ENCODE measurements at regions not wholly inside any gene's neighbourhood (a gene's known extent, or its start where the extent isn't known, plus 50 kb on each side); places are given as distances from the start of the nearest gene placed in this dataset.

DNA sequence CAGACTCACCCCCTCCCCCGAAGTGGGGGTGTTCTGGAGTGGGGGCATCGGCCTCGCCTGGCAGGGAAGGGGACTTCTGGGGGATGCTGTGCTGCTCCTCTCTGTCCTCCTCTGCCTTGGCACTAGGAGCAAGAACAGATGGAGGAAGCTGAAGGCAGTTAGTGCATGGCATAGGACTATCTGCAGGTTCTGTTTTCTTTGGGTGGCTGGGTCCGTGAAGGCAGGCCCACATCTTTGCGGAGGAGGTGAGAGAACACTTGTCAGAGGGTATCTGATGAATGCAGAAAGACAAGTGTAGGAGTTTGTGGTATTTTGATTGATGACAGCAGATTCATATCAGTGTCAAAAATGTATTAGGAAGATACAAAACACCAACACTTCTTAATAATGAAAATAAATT is 411.4 kb downstream of the TSN start:
- Mint-ChIP-seq H3K27me3 (no peaks in the 10 kb centered on the region), H3K36me3 (no peaks in the 10 kb centered on the region), H3K27ac (no peak overlapping the region), H3K9me3 (ENCODE audit: low read depth) (no peaks in the 10 kb centered on the region), H3K4me3 (no peak overlapping the region), H3K4me1 (ENCODE audit: low read depth) (no peaks in the 10 kb centered on the region)

DNA sequence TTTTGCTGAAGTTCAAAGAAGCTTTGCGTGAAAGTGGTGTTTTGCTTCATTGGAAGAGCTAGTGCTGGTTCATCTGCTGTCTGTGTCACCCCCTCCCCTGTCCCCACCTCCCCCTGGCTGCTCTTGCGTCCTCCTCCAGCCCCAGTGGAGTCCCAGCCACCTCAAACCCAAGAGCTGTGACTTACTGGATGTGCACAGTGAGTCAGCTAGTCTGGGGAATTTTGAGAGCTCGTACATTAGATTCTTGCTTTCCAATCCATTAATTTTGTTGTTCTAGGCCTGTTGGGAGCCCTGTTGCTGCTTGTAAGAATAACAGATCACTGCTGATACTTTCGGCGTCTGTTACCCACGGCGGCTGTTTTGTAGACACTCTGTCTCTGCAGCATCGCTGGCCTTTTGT is 412.1 kb downstream of the TSN start:
- no peaks in the 10 kb centered on the region for H3K36me3 Mint-ChIP-seq
- no peak overlapping the region for H3K27ac Mint-ChIP-seq
- no peaks in the 10 kb centered on the region for H3K4me1 Mint-ChIP-seq (ENCODE audit: low read depth)

DNA sequence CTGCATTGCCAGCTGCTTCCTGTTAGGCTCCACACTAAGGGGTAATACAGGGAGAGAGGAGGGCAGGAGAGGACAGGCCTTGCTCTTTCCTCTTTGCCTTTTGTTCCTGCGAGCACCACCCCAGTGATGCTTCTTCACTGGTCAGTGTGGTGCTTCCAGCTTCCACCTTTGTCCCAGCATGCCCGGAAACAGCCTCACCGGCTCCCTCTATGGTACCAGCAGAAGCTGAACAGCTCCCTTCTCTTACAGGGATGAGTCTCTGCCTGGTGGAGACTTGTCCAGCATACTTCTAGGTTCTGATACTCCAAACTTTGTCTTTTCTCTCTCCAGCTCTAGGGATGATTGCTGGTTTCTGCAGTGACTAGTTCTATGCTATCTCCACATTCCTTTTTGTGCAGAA is 413.3 kb downstream of the TSN start:
- Mint-ChIP-seq H3K4me3 (no peak overlapping the region), H3K27me3 (no peaks in the 10 kb centered on the region)

More for the DNA sequence above, 412.1 kb downstream of the TSN start:
- H3K4me3 Mint-ChIP-seq = no peak overlapping the region
- no peaks in the 10 kb centered on the region for H3K9me3 Mint-ChIP-seq (ENCODE audit: low read depth)
- H3K27me3 Mint-ChIP-seq = no peaks in the 10 kb centered on the region

DNA sequence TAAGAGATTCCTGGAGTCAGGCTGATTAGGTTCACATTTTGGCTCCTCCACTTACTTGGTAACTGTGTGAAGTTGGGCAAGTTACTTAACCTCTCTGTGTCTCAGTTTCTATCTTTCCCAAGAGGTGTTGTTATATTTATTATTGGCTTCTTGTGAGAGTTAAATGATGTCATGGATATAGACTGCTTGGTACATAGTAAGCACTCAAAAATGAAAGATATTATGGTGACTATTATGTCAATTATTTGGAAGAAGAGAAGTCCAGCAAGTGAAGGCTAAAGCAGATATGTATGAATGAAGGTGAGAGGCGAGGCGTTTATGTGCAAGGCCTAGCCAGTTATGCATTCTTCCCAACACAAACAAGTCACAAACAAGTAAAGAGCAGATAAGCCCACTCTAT is 417.4 kb downstream of the TSN start:
- no peaks in the 10 kb centered on the region for H3K9me3 Mint-ChIP-seq (ENCODE audit: low read depth)
- no peak overlapping the region for H3K4me3 Mint-ChIP-seq
- no peaks in the 10 kb centered on the region for H3K36me3 Mint-ChIP-seq
- no peak overlapping the region for H3K27ac Mint-ChIP-seq
- H3K27me3 Mint-ChIP-seq = no peaks in the 10 kb centered on the region
- H3K4me1 Mint-ChIP-seq (ENCODE audit: low read depth) = no peaks in the 10 kb centered on the region

More for the DNA sequence above, 413.3 kb downstream of the TSN start:
- Mint-ChIP-seq H3K9me3 (ENCODE audit: low read depth) (no peaks in the 10 kb centered on the region), H3K4me1 (ENCODE audit: low read depth) (no peaks in the 10 kb centered on the region), H3K36me3 (no peaks in the 10 kb centered on the region), H3K27ac (no peak overlapping the region)

DNA sequence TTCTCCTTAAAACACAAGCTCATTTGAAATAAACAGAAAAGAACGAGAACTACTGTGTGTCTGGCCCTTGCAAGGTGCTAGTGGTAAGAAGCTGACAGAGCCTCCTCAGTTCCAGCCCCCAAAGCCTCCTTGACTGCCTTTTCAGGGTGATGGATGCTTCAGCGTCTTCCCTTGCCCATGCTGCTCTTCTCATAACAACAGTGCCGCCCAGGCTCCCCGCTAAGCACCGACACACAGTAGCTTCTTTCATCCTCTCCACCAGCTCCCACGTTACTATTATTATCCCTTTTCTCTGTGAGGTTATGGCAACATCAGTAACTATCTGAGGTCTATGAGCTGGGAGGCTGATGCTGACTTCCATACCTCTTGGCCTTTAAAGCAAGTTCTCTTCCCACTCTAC is 418.6 kb downstream of the TSN start:
- Mint-ChIP-seq H3K9me3 (ENCODE audit: low read depth) (no peaks in the 10 kb centered on the region), H3K4me1 (ENCODE audit: low read depth) (no peaks in the 10 kb centered on the region), H3K36me3 (no peaks in the 10 kb centered on the region), H3K4me3 (no peak overlapping the region), H3K27ac (no peak overlapping the region), H3K27me3 (no peaks in the 10 kb centered on the region)

DNA sequence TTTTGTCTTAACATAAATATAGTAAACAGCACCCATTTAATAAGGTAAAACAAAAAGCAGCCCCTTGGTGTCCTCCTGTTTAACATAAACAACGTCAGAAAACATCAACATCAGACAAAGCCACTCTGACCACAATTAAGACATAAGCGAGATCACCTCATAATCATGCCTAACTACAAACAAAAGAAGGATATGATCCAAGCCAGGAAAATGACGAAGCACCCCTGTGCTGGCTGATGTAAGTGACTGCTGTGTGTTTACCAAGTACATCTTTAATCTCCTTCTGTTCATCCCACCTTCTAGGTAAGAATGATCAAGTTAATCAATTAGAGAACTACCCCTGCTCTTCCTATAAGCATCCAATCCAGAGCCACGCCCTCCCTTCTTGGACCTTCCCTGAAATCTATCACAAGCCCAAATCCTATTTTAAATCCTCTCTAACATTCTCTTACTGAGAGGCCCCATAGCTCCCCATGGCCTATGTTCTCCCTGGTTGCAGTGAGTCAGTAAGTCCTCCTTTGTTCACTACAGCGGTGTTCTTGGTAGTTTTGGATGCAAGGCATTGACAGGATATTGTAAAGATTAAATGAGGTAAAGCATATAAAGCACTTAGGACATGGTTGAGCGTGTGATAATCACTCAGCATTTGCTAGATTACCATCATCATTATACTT is 424.2 kb downstream of the TSN start:
- Mint-ChIP-seq H3K4me1 (ENCODE audit: low read depth) (no peaks in the 10 kb centered on the region), H3K27me3 (no peaks in the 10 kb centered on the region), H3K27ac (no peak overlapping the region), H3K9me3 (ENCODE audit: low read depth) (no peaks in the 10 kb centered on the region), H3K4me3 (no peak overlapping the region), H3K36me3 (no peaks in the 10 kb centered on the region)

DNA sequence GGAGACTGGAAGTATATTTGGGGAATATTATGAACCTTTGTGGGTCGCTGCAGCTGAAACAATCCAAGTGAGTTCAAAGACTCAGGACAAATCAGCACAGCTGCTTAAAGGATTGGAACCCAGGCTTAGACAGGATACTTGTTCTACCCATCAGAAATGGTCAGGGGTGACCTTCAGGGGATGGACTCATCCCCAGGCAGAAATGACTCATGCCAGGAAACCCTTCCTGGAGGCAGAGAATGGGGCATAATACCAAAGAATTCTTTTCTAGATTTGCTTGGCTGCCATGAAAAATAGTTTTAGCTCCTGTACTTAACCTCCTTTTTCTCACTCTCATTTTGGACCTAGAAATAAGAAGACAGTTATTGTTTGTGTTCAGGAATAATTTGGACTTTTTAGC is 425.5 kb downstream of the TSN start:
- Mint-ChIP-seq H3K9me3 (ENCODE audit: low read depth) (no peaks in the 10 kb centered on the region), H3K27me3 (no peaks in the 10 kb centered on the region), H3K4me1 (ENCODE audit: low read depth) (no peaks in the 10 kb centered on the region), H3K27ac (no peak overlapping the region), H3K4me3 (no peak overlapping the region), H3K36me3 (no peaks in the 10 kb centered on the region)

DNA sequence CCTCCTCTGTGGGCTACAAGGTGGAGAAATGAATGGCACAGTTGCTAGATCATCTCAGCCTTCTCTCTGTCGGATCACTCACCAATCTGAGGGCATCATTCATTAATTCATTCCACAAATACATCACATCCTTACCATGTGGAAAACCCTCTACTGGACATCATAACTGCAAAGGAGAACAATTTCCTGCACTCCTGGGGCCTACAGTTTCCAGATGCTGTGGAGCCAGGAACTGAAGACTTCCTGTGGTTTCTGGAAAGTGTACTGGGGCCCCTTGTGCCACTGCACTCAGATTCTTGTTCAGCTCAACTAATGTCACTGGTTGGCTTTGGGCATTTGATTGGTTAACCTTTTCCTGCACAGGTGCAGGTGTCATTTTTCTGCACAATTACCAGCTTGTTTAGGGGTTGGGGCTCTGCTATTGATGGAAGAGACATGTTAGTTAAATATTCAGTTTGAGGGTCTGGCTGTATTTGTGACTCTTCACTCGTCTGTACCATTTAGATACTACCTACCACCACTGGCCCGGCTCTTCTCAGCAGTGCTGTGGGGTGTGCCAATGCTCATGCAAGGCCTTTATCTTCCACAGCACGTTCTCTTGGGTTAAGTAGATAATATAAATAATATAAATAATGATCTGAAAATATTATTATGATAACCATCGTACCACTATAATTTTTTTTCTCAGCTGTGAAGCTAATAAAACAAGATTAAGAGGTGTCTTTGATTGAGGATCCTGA is 427.3 kb downstream of the TSN start:
- no peak overlapping the region for H3K4me3 Mint-ChIP-seq
- H3K27me3 Mint-ChIP-seq = no peaks in the 10 kb centered on the region
- H3K27ac Mint-ChIP-seq = no peak overlapping the region

DNA sequence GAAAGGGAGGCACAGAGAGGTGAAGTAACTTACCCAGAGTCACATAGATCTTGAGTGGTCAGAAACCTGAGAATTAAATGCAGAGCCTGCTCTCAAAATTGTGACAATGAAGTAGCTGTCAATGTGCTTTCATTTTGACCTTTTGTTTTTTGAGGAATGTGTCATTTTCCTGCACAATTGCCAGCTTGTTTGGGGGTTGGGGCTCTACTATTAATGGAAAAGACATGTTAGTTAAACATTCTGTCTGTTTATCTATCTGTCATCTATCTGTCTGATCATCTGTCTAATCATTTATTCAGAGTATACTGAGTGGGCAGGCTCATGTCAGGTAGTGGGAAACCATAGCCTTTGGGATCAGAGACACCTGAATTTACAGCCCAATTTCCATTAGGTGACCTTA is 428.4 kb downstream of the TSN start:
- H3K9me3 Mint-ChIP-seq (ENCODE audit: low read depth) = no peaks in the 10 kb centered on the region
- H3K36me3 Mint-ChIP-seq = no peaks in the 10 kb centered on the region
- H3K4me3 Mint-ChIP-seq = no peak overlapping the region
- no peaks in the 10 kb centered on the region for H3K4me1 Mint-ChIP-seq (ENCODE audit: low read depth)
- peaks cover 2% of the 10 kb centered on the region for H3K27me3 Mint-ChIP-seq
- no peak overlapping the region for H3K27ac Mint-ChIP-seq

More for the DNA sequence above, 427.3 kb downstream of the TSN start:
- H3K9me3 Mint-ChIP-seq (ENCODE audit: low read depth) = no peaks in the 10 kb centered on the region
- no peaks in the 10 kb centered on the region for H3K4me1 Mint-ChIP-seq (ENCODE audit: low read depth)
- no peaks in the 10 kb centered on the region for H3K36me3 Mint-ChIP-seq

DNA sequence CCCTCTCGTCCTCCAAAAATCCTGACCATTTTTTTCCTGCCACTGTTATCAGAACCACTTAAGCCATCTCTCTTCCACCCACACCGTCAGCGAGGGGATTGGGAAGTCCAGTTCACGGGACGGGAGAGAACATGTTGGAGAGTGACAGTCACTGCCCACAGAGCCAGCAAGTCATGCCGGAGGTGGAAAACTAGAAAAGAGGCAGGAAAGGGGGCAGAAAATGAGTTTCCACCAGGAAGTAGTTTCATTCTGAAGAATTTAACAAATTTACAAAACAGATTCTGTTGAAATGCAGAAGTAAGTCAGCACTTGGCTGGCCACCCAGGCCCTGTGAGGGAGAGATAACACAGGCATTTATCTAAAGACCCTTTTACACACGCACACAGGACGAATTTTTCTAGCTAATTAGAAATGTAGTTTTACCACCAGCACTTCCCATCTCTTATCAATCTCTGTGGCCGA is 431.3 kb downstream of the TSN start:
- H3K27me3 Mint-ChIP-seq = peaks cover 2% of the 10 kb centered on the region
- no peaks in the 10 kb centered on the region for H3K36me3 Mint-ChIP-seq
- H3K4me3 Mint-ChIP-seq = no peak overlapping the region
- H3K27ac Mint-ChIP-seq = no peak overlapping the region
- H3K9me3 Mint-ChIP-seq (ENCODE audit: low read depth) = no peaks in the 10 kb centered on the region
- no peaks in the 10 kb centered on the region for H3K4me1 Mint-ChIP-seq (ENCODE audit: low read depth)

DNA sequence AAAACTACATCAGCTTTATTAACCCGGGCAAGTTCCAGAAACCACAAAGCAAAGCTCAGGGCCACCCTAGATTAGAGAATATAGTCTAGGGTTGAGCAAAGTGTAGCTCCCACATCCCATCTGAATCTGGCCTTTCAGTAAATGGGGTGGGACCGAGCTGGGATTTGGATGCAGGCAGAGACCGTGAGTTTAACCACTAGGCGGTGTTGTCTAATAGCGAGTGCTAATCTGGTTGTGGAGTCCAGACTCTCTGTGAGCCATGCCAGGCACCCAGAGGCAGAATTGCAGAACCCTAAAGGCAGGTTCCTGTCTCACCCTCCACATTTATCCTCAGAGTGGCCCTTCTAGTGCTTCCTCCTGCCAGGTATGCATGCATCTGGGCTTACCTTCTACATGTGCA is 435.9 kb downstream of the TSN start:
- H3K27me3 Mint-ChIP-seq = peaks cover 2% of the 10 kb centered on the region
- no peaks in the 10 kb centered on the region for H3K4me1 Mint-ChIP-seq (ENCODE audit: low read depth)
- no peaks in the 10 kb centered on the region for H3K9me3 Mint-ChIP-seq (ENCODE audit: low read depth)
- H3K36me3 Mint-ChIP-seq = no peaks in the 10 kb centered on the region
- H3K27ac Mint-ChIP-seq = no peak overlapping the region
- H3K4me3 Mint-ChIP-seq = no peak overlapping the region

DNA sequence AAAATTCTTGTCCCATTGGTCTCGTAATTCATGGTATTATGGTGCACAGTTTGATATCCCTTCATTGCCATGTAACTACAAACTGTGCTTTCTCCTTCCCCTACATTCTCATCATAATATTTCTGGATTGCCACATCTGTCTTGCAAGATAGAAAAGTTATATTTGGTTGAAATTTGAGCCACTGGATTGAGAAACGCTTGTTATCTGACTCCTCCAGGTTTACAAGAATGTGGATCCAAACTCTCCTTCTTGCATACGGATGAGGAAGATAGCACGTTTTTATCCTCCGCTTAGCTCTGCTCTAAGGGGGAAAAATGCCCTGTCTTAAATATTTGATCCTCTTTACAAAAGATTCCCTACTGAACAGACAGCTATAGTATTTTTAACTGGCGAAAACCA is 438.2 kb downstream of the TSN start:
- Mint-ChIP-seq H3K27ac (no peak overlapping the region), H3K27me3 (no peaks in the 10 kb centered on the region), H3K4me3 (no peak overlapping the region), H3K36me3 (no peaks in the 10 kb centered on the region), H3K4me1 (ENCODE audit: low read depth) (no peaks in the 10 kb centered on the region), H3K9me3 (ENCODE audit: low read depth) (no peaks in the 10 kb centered on the region)

DNA sequence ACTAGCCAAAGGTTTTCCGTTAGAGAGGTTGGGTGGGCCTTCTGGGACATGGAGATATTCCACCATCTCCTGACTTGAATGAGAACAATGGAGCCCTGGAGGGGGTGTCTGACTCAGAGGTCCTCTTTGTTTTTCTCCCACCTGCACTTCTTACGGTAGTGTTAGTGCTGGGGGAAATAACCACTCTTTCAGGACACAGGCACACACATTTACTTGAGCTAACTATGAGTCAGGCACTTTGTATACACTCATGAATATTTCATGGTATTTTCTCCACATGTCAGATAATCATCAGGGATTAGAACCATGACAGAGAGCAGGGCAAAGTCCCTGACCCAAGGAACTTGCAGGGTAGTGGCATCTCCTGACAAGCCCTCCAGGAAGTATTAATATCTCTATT is 439.1 kb downstream of the TSN start:
- no peak overlapping the region for H3K27ac Mint-ChIP-seq
- no peaks in the 10 kb centered on the region for H3K27me3 Mint-ChIP-seq
- no peaks in the 10 kb centered on the region for H3K9me3 Mint-ChIP-seq (ENCODE audit: low read depth)
- H3K4me1 Mint-ChIP-seq (ENCODE audit: low read depth) = no peaks in the 10 kb centered on the region
- H3K4me3 Mint-ChIP-seq = no peak overlapping the region
- no peaks in the 10 kb centered on the region for H3K36me3 Mint-ChIP-seq

DNA sequence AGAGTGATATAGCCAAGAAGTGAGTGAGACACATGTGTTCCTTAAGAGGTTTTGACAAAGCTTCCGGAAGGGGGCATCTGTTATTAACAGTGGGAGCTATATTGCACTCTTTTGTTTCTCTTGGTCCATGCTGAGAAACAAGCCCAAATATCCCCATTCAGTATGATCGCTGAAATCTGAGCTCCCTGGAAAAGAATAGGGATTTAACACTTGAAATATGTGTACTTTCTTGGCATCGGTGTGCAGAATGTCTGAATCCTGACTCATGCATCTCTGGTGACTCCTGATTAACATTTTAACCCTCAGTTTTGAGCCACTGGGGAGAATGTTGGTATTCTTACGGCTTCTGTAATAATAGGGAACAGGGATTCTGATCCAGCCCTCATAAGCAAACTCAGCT is 448.1 kb downstream of the TSN start:
- Mint-ChIP-seq H3K4me1 (ENCODE audit: low read depth) (no peaks in the 10 kb centered on the region), H3K4me3 (no peak overlapping the region), H3K36me3 (no peaks in the 10 kb centered on the region), H3K9me3 (ENCODE audit: low read depth) (no peaks in the 10 kb centered on the region), H3K27me3 (peaks cover 3% of the 10 kb centered on the region), H3K27ac (no peak overlapping the region)

DNA sequence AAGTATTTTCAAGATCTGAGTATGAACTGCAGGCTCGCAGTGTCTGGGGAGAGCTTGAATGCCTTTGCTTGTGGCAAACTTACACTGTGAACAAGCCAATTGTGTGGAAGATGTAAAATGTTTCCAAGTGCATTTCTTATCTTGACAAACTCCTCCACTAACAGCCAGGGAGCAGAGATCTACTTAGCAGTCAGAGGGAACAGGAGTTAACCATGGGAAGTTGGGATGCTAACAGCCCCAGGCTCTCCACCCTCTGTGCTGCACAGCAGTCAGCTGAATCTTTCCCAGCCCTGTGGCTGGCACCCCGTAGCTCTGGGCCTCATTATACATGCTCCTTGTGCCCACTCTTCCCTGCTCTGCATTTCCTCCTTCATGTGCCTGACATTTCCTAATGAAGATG is 450.2 kb downstream of the TSN start:
- Mint-ChIP-seq H3K36me3 (no peaks in the 10 kb centered on the region), H3K4me3 (no peak overlapping the region), H3K27ac (no peak overlapping the region), H3K27me3 (peaks cover 3% of the 10 kb centered on the region), H3K9me3 (ENCODE audit: low read depth) (no peaks in the 10 kb centered on the region), H3K4me1 (ENCODE audit: low read depth) (no peaks in the 10 kb centered on the region)

DNA sequence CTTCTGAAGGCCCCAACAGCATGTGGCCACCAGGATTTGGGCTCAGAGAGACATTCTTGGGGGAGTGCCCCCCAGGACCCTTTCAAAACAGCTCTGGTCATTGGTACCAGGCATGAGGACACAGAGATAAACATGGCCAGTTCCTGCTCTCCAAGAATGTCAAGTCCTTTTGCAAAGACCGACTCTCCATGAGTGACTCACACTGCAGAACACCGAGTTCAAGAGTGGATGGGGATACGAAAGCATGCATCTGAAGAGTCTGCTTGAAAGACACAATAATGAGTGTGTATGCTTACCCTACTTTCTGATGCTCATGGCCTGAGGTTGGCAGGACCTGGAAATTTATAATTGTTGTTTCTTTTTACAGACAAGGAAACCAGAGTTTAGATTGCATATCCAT is 450.6 kb downstream of the TSN start:
- Mint-ChIP-seq H3K4me3 (no peak overlapping the region), H3K27me3 (peaks cover 3% of the 10 kb centered on the region), H3K4me1 (ENCODE audit: low read depth) (no peaks in the 10 kb centered on the region), H3K9me3 (ENCODE audit: low read depth) (no peaks in the 10 kb centered on the region), H3K36me3 (no peaks in the 10 kb centered on the region), H3K27ac (no peak overlapping the region)
